SW 1271 (cell line): ENCODE measurements at regions not wholly inside any gene's neighbourhood (a gene's known extent, or its start where the extent isn't known, plus 50 kb on each side); places are given as distances from the start of the nearest gene placed in this dataset.

Source experiments
- DNase-seq, 2 experiments: peaks; one replicate each; lab custom pipeline; 2025; lab: John Stamatoyannopoulos, UW

DNA sequence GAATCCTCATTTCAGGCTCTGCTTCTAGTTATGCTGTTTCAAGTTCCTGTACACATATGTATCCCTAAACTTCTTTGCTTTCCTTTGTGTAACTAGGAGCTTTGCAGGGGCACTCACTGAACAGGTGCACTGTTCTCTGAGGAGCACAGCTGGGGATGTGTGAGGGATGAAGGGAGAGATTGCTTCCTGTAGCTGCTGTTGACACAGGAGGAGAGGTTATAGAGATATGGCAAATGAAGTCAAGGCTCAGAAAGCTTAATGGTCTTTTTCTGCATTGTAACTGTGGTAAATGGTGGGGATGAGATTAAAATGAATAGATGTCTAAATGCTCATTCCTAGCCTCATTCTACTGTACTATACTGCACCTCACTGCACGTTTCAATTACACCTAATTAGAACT, 454.3 kb downstream of the BTBD3 start:
- no peak for DNase-seq

DNA sequence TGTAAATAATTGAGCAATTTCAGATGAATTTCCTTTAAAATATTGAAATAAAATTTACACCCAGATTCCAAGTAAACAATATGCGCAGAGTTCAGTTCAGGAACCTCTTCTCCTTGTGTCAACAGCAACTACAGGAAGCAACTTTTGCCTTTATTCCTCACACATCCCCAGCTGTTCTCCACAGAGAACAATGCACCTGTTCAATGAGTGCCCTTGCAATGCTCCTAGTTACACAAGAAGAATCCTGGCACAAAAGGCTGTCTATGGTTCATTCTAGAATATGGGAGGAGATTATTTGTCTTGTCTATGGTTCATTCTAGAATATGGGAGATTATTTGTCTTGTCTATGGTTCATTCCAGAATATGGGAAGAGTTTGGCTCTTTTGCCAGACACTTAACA, 454.9 kb downstream of the BTBD3 start:
- DNase-seq = no peak

DNA sequence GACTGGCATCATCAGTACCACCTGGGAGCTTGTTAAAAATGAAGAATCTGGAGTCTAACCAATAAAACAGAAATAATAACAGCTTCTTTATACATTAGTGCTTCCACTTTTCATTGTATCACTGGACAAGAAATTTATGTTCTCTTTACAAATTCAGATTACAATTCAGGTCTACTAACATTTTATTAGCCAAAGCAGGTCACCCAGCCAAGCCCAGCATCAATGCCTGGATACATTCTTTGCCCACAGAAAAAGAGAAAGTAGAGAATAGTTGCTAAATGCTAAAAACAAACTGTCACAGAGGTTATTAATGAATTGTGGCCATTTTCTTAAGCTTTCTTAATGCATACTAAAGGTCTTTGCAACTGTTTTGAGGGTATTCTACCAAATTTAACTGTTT, 458.3 kb downstream of the BTBD3 start:
- no peak for DNase-seq

DNA sequence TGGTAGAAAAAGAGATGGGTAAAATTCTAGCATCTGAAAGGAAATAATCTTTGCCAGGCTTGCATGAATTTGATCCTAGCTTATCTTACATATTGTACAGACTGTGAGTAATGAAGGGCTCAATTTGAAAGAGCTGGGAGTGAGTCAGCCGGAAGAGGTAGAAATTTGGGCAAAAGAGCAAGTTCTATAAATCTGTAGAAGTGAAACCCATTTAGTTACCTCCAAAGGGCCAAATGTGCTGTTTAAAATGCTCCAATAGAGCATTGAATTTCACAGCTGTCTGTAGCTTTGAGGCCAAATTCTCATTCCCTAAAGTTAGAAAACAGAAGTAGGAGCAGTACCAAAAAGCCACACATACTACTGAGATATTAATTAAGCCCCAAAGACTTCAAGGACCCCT, 466.1 kb downstream of the BTBD3 start:
- no peak for DNase-seq

DNA sequence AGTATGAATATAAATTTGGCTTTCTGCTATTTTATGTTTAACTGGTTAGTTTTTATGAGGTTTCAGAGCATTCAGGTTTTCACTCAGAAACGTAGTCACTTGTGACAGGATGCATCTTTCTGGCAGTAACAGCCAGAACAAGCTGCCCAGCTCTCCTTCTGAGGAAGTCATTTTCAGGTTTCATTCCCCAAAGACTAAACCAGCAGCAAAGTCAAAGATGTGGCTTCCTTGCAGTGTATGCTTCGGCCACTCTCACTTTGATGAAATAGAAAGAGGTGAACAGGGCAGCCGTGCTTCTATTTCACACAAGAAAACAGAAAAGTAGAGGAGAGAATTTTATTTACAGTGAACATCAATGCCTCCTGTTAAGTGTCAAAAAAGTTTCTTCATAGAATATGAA, 469.1 kb downstream of the BTBD3 start:
- no peak for DNase-seq

DNA sequence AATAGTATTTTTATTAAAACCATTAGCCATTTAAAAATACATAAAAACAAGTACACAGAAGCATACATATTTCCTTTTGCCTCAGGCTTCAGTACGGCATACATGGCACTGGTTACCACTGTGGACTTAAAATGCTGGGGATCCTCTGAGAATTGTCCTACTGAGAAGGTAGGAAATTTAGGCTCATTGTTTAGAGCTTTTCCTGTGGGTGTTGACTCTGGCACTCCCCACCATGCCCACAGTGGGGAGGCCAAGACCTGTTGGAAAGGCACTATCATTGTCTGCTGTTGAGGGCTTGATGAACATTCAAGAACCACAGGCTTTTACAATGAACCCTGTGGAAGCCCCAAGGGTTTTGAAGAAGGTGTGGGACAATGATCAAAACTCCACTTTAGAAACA, 473.4 kb downstream of the BTBD3 start:
- no peak for DNase-seq

DNA sequence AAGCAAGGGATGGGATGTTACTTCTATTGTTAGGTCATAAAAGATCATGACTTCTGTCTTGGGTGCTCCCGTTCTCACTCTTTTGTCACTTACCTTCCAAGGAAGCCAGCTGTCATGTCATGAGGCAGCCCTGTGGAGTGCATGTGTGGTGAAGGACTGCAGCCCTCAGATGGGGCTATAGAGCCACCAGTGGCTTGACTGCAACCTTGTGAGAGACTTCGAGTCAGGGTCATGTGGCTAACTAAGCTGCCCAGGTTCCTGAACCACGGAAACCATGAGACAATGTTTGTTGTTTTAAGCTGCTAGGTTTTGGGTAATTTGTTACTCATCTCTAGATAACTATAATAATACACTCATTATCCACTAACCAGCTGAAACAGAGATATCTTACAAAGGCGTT, 477.1 kb downstream of the BTBD3 start:
- DNase-seq = no peak

DNA sequence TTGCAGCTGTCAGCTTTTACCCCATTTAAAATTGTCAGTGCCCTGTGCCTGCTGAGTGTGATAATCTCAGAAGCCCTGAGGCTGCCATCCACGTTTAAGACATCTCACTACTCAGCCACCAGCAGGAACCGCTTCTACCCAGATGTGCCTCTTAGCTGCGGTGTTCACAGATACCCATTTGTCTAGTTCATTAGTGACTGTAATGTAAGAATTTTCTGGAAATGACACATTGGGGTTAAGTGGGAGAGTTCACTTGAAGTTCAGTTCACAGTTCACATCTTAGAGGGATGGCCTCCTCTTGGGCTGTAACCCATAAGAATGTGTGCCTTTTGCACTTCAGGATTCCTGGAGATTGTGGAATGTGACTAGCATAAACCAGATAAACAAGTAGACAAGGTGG, 477.7 kb downstream of the BTBD3 start:
- no peak for DNase-seq

DNA sequence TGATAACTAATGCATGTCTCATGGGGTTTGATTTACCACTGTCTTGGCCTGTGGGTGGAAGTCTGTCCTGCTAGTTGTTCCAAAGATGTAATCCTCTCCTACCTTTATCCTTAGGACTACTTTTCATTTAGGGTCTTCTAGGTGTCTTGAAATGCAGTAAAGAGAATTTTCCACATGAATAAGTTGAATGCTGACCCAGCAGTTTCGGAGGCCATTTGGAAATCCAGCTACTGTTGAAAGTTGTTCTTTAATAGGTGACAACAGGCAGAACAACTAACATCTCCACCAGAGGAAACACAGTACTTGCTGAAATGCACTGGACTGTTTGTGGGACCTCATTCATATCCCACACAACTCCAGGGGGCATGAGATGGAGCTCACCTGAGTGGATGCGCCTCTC, 478.1 kb downstream of the BTBD3 start:
- no peak for DNase-seq

DNA sequence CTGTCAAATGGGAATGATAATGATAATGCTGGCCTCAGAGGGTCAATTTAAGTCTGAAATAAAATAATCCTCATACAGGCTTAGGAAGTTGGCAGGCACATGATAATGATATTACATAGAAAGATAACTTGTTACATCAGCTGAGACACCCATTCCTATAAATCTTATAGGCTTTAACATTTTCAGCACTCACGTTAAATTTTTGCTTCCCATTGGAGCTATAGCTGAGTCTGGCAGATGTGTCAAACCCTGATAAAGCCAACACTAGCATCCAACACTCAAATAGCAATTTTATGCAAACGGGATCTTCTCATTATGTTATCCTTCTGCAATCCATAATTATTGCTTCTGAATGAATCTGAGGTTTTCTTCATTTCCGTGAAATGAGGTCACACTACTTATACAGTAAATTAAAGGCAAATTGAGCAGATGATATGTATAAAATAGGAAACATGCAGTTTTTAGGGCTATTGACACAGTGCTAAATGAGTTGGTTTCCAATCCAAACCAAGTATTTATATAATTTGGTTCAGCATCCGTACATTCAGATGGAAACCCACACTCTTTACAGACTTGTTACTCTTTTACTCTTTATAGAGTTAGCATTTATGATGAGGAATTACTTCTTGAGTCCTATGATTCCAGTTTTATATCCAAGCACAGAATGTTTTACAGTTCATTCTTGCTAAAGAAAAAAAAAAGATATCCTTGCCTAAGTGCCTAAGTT, 481.6 kb downstream of the BTBD3 start:
- DNase-seq = no peak

DNA sequence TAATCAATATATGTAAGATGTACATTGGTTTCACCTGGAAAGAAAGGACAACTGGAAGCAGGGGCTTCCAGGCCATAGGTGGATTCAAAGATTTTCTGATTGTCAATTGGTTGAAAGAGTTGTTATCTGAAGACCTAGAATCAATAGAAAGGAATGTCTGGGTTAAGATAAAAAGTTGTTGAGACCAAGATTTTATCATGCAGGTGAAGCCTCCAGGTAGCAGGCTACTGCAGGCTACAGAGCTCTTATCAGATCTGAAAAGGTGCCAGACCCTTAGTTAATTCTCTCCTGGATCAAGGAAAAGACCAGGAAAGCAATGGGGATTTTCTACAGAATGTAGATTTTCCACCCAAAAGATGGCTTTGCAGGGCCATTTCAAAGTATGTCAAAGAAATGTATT, 487.2 kb downstream of the BTBD3 start:
- DNase-seq = no peak

DNA sequence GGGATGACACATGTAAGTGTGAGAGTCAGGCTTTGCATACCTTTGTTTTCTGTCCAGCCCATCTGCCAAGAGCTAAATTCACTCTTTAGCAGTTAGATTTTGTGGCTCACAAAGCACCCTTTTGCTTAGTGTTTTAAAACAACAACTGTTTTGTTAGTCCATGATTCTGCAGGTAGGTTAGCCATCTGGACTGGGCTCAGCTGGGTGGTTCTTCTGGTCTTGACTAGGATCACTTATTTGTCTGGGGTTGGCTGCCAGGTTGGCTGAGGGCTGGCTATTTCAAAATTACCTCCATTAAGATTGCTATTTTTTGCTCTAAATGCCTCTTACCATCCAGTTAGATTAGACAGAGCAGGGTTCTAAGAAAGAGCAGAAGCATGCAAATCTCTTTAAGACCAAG, 489.3 kb downstream of the BTBD3 start:
- no peak for DNase-seq

DNA sequence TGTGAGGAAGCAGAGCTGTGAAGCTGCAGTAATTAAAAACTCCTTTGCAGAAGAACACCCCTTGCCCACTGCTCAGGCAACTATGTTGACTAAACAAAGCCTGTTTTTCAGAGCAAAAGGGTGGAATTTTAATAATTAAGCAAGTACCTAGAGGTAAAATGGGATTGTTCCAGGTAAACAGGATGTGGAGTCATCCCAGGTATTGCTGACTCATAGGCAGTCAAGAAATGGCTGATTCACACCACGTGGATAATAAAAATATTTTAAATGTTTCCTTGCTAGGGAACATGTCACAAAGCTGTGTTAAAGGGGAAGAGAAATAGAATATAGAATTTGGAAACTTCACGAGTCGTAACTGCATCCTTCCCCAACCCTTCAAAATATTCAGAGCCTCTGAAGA, 491.8 kb downstream of the BTBD3 start:
- DNase-seq = no peak

DNA sequence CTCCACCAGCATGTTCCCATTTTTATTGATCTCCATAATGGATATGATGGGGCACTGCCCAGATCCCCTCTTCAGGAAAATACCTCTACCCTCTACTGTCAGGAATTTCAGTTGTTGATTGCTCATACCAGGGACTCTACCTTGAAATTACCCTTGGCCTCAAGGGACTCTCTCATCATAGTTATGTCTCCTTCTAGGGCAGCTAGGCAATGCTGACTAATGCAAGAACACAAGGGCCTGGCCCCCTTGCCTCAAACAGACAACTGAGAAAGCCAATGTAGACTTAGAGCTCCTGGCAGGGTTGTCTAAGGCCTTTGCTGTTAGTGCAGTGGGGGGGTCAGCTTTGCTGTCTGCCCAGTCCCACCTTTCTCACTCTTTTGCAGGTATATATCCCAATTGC, 493.1 kb downstream of the BTBD3 start:
- no peak for DNase-seq

DNA sequence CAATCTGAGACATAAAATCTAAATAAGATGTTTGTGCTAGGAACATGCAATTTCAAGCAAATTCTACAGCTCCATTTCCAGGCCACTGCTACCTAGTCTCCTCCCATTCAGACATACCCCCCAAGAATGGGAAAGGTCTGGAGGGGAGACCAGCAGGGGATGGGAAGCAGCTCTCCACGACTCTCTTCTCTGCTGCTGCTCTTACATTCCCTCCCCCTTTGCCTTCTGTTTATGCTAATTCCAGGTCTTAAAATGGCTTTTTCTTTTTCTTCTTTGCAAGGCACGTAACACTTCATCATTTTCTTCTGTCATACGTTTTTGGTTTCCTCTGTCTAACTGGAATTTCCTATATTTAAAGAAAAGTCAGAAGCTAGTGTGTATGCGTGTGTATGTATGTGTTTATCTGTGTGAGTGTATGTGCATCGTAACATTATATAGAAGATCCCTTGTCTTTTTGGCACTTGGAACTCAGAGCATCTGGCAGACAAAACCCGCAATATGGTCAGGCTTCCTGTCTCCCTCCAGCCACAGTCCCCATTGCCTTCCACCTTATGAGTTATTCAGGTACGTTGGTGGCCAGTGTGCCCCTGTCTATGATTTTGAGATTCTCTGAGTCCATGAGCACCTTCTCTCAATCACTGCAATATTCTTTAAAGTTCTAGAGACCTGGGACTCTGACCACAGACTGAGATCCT, 493.7 kb downstream of the BTBD3 start:
- no peak for DNase-seq

DNA sequence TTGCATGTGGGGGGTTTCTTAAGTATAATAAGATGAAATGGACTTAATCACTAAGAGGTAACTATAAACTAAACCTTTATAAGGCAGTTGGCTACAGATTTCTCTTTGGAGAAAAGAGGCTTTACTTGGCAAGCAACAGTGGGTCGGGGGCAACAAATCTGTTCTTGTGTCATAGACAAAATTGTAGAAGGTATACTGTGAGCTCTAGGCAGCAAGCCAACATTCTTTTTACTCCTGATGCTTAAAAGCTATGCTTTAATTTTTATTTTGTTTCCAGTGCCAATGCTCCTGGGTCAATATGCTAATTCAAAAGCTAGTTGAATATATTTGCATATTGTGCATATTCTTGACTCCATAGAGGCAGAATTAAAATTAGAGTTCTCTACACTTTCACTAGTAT, 495.4 kb downstream of the BTBD3 start:
- no peak for DNase-seq

DNA sequence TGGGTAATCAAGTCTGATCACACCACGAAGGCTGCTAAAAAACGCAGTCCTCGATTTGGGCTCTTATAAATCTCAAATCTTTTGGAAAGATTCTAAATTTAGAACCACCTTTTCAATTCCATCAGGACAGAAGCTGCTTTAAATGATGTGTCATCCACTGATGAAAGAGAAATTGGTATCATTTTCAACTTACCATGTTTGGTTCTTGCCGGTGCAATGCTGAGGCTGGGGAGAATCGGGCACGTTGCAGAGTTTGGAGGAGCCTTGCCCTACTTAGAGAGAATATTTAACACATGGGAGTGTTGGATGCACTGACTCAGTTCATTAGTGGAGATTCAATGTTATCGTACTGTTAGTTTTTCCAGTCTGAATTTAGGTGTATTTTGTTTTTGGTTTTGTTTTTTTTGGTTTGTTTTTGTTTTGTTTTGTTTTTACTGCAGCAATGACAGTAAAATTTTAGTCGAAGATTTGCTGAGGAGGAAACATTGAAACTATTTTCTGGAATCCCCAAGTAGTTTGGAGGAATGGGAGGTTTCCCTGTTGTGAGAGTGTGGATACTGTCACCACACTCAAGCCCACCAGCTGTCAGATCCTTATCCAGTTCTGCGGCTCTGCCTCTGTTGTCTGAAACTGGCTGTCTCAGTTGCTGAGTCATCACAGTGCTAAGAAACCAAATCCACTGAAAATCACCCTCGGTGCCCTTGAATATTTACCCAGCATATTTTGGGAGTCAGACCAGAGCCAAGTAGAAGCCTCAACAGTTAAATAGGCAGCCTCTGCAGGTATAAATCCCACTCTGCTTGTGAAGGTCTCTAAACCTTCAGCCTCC, 497.0 kb downstream of the BTBD3 start:
- no peak for DNase-seq

DNA sequence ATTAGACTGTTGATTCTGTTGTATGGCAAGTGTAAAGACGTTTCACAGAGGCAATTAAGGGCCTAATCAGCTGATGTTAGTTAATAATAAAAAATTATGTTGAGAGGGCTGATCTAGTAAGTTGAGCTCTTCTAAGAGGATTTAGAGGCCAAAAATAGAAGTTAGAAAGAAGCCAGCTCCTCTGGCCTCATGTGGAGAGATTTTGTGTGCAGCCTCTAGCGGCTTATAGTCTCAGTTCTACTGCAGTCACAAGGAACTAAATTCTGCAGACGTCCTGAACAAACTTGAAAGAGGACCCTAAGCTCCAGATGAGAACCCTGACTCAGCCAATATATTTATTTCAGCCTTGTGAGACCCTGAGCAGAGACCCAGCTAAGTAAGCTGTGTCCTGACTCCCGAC, 498.6 kb downstream of the BTBD3 start:
- DNase-seq = no peak

DNA sequence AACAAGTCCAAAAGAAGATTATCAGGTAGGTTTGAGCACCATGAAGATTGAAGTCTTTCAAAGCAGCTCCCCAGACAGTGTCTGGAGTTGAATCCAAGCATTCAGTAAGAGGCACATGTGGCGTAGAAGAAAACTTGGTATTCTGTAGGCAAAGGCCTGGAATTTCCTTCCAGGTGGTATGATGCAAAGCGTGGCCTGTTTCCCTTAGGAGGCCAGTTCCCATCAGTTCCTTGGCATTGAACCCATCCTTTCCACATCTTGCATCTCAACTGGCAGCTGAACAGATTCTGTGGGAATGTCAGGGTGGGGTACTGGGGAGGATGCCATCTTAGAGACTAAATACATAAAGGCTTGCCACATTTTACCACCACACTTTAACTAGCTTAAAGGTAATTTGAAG, 516.0 kb downstream of the BTBD3 start:
- DNase-seq = no peak

DNA sequence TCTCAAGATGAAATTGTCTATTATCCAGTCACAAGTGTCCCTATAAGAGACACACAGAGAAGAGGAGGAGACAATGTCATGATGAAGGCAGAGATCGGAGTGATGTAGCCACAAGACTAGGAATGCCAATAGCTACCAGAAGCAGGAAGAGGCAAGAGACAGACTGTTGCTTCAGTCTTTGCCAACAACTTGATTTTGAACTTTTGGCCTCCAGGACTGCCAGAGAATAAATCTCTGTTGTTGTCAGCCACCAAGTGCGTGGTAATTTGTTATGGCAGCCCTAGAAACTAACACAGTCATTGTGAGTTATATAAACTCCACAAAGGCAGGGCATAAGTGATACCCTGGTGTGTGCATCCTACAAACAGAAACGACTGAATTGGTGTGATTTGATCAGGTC, 517.0 kb downstream of the BTBD3 start:
- no peak for DNase-seq

DNA sequence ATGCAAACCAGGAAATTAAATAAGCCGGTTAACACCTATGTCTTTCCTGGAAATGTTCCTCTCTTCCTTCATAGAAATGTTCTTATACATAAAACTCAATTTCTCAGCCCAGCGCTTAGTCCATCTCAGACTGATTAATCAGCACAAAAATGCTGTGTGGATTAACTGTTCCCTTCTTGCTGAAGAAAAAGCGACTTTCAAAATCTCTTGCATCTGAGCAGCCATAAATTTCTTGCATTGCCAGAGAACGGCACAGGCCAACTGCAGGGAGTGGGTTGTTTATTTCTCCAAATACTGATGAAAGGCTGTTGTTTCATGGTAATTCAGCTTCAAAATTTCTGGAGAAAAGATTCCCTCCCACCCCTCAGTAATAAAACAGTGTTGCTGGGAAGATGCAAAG, 517.6 kb downstream of the BTBD3 start:
- DNase-seq = no peak

DNA sequence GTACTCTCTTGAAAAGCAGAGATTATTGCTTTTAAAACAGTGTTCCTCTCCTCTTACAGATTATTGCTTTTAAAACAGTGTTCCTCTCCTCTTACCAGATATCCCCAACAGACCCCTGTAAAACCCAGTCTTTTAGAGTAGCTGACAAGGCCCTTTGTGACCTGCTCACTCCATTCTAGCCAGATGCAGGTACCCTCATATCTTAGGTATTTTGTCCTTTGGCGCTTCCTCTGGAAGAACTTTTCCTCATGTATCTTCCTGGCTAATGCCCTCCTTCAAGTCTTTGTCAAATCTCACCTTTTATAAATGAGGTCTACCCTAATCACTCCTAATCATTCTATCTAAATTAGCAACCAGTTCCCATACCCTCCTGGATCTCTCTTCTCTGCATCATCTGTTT, 536.0 kb downstream of the BTBD3 start:
- no peak for DNase-seq

DNA sequence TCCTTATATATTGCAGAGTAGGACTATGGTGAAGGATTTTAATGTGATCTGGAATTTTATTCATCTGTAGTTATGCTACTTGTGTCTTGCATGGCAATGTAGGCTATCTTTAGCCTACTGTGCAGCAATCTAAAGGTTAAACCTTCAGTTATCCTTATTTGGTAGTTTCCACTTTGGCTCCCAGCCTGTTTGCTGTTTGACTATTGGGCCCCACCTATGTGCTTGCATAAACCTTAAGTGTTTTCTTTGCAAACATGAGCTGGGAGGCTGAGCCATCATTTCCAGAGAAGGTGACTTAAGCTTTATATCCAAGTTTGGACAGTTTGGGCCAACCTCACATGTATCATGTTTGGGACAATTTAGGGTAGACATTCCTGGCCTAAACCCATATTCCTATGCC, 537.5 kb downstream of the BTBD3 start:
- no peak for DNase-seq
